AG09319 (cell line): ENCODE measurements at regions not wholly inside any gene's neighbourhood (a gene's known extent, or its start where the extent isn't known, plus 50 kb on each side); places are given as distances from the start of the nearest gene placed in this dataset.
"Not testable (repeated sequence)": the region's sequence is repeated elsewhere in the genome, so short reads cannot be mapped to it uniquely, and the experiment has no call there.

Experiments
- DNase-seq: peaks from one replicate; pipeline ENCODE4 v3.0.0-alpha.2; 2010; ENCODE audit warnings: low read depth; ENCODE audit errors: extremely low read depth
- CTCF ChIP-seq: IDR thresholded peaks from 2 replicates; pipeline ENCODE4 v1.5.1; 2011; ENCODE audit warnings: low read depth, mild to moderate bottlenecking, inconsistent platforms, low read length, moderate library complexity

- no peak for DNase-seq
- no peak for TF ChIP-seq CTCF
Observed at GRCh38 chr15:96160800-96161199, 169.7 kb upstream of the NR2F2 start.

GRCh38 chr15:96162322-96162721, 168.2 kb upstream of the NR2F2 start:
- no peak for TF ChIP-seq CTCF
- no peak for DNase-seq

GRCh38 chr15:96165081-96165480, 165.4 kb upstream of the NR2F2 start:
- no peak for DNase-seq
- no peak for TF ChIP-seq CTCF

GRCh38 chr15:96165775-96166174, 164.7 kb upstream of the NR2F2 start:
- TF ChIP-seq CTCF = no peak

GRCh38 chr15:96166223-96167200, 164.0 kb upstream of the NR2F2 start:
- no peak for DNase-seq
- TF ChIP-seq CTCF = no peak

More at GRCh38 chr15:96165775-96166174, 164.7 kb upstream of the NR2F2 start:
- no peak for DNase-seq

GRCh38 chr15:96170616-96170978, 159.9 kb upstream of the NR2F2 start:
- not testable (repeated sequence) for DNase-seq

- TF ChIP-seq CTCF = no peak
- DNase-seq = no peak
Observed at GRCh38 chr15:96170979-96171739, 159.3 kb upstream of the NR2F2 start.
